NCI-H146 treated with DMSO at 0.1 percent for 48 hours (cell line): ENCODE measurements at regions not wholly inside any gene's neighbourhood (a gene's known extent, or its start where the extent isn't known, plus 50 kb on each side); places are given as distances from the start of the nearest gene placed in this dataset.

ENCODE experiments used
- DNase-seq: peaks from one replicate; lab custom pipeline; 2025; ENCODE audit not compliant: unreplicated experiment; lab: John Stamatoyannopoulos, UW

GRCh38 chr7:36802459-36803135 is 78.3 kb upstream of the AOAH start:
- DNase-seq, result no peak

- DNase-seq, result no peak
These were observed 72.7 kb upstream of the AOAH start for GRCh38 chr7:36796850-36797536.

GRCh38 chr7:36795451-36796021 is 71.2 kb upstream of the AOAH start:
- no peak for DNase-seq

GRCh38 chr7:36794689-36795088 is 70.4 kb upstream of the AOAH start:
- peak; percentile 81 for DNase-seq

- no peak for DNase-seq
These were observed 68.1 kb upstream of the AOAH start for GRCh38 chr7:36792421-36792820.

- no peak for DNase-seq
These were observed 66.1 kb upstream of the AOAH start for GRCh38 chr7:36790311-36790787.

GRCh38 chr7:36788825-36789470 is 64.7 kb upstream of the AOAH start:
- DNase-seq, result no peak

- DNase-seq, result no peak
These were observed 63.7 kb upstream of the AOAH start for GRCh38 chr7:36787933-36788378.

- DNase-seq, result no peak
These were observed 61.0 kb upstream of the AOAH start for GRCh38 chr7:36784991-36785940.

GRCh38 chr7:36781011-36781738 is 56.9 kb upstream of the AOAH start:
- DNase-seq, result no peak

GRCh38 chr7:36777855-36778254 is 53.6 kb upstream of the AOAH start:
- DNase-seq, result no peak

- DNase-seq, result no peak
These were observed 52.8 kb upstream of the AOAH start for GRCh38 chr7:36777062-36777461.

- DNase-seq, result no peak
These were observed 51.4 kb upstream of the AOAH start for GRCh38 chr7:36775676-36776075.

- DNase-seq, result no peak
These were observed 50.8 kb upstream of the AOAH start for GRCh38 chr7:36775061-36775620.
